ENCODE measurements at regions not wholly inside any gene's neighbourhood (a gene's known extent, or its start where the extent isn't known, plus 50 kb on each side); places are given as distances from the start of the nearest gene placed in this dataset.

DNA sequence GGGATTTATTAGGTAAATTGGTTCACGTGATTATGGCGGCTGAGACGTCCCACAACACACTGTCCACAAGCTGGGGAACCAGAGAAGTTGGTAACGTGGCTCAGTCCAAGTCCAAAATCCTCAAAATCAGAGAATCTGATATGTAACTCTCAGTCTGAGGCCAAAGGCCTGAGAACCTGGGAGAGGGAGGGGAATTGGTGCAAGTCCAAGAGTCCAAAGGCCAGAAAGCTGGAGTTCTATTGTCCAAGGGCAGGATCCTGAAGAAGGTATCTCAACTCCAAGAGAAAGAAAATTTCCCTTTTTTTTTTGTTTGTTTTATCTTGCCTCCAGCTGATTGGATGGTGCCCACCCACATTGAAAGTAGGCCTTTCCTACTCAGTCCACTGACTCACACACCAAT lies 83.8 kb downstream of the PRDM9 start:
- Histone ChIP-seq H3K36me3 (ENCODE audit: control insufficient read depth, insufficient read depth, low read length) (no peaks in the 10 kb centered on the region), H3K9me3 (ENCODE audit: control insufficient read depth, low read length) (no peaks in the 10 kb centered on the region), H3K9ac (ENCODE audit: extremely low read depth, low read length, poor library complexity, severe bottlenecking) (no peak overlapping the region), H3K4me1 (ENCODE audit: control insufficient read depth, insufficient read depth, low read length) (no peaks in the 10 kb centered on the region), H3K27ac (ENCODE audit: low read depth, low read length) (no peak overlapping the region), H3K4me3 (ENCODE audit: low read length) (no peak overlapping the region), H3K27me3 (ENCODE audit: control insufficient read depth, insufficient read depth, low read length, poor library complexity, severe bottlenecking) (no peaks in the 10 kb centered on the region)
- no peak for TF ChIP-seq CTCF (conservative IDR thresholded peaks at IDR 0.05)
- DNase-seq, result no peak
- H3K4me3 Mint-ChIP-seq, result no peak overlapping the region
- H3K36me3 Mint-ChIP-seq (ENCODE audit: low read depth), result no peaks in the 10 kb centered on the region
- 92 to 94% methylated on average over 2 to 4 of the region's 4 CpGs for WGBS, 2 experiments (ENCODE audit: insufficient coverage in 1 of 2, insufficient read length in 1 of 2)
- no peaks in the 10 kb centered on the region for H3K27me3 Mint-ChIP-seq (ENCODE audit: insufficient read depth)
- H3K4me1 Mint-ChIP-seq, result no peaks in the 10 kb centered on the region
- no peak overlapping the region for H3K27ac Mint-ChIP-seq
- no peaks in the 10 kb centered on the region for H3K9me3 Mint-ChIP-seq

DNA sequence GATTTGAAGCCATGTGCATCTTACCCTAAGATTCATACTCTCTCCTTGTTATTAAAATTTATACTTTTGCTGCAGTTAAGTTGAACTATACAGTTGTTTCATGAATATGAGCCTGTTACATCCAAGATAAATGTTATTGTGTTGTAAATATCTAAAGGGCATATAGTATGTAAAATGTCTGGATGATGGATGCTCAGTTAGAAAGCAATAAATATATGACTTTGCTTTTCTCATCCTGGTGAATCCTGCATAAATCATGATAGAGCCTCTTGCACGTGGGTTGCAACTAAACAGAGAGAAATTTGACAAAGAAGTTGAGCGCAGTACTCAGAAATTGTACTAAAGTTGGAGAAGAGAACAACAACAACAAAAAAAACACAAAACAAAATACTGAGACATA lies 99.5 kb downstream of the PRDM9 start:
- WGBS, 2 experiments (ENCODE audit: insufficient coverage in 1 of 2, insufficient read length in 1 of 2), result 83 to 88% methylated on average over 1 to 2 of the region's 2 CpGs
- no peak overlapping the region for H3K27ac Mint-ChIP-seq
- no peaks in the 10 kb centered on the region for H3K36me3 Mint-ChIP-seq (ENCODE audit: low read depth)

GRCh38 chr5:23612701-23613100 lies 105.3 kb downstream of the PRDM9 start:
- Histone ChIP-seq H3K9me3 (ENCODE audit: control insufficient read depth, low read length) (peaks cover 34% of the 10 kb centered on the region), H3K4me3 (ENCODE audit: low read length) (no peak overlapping the region), H3K4me1 (ENCODE audit: control insufficient read depth, insufficient read depth, low read length) (no peaks in the 10 kb centered on the region), H3K36me3 (ENCODE audit: control insufficient read depth, insufficient read depth, low read length) (no peaks in the 10 kb centered on the region), H3K27me3 (ENCODE audit: control insufficient read depth, insufficient read depth, low read length, poor library complexity, severe bottlenecking) (no peaks in the 10 kb centered on the region), H3K27ac (ENCODE audit: low read depth, low read length) (no peak overlapping the region), H3K9ac (ENCODE audit: extremely low read depth, low read length, poor library complexity, severe bottlenecking) (no peak overlapping the region)
- H3K4me1 Mint-ChIP-seq, result no peaks in the 10 kb centered on the region
- peaks cover 6% of the 10 kb centered on the region for H3K36me3 Mint-ChIP-seq (ENCODE audit: low read depth)
- H3K9me3 Mint-ChIP-seq, result peaks cover 40% of the 10 kb centered on the region
- H3K27ac Mint-ChIP-seq, result no peak overlapping the region
- H3K4me3 Mint-ChIP-seq, result no peak overlapping the region
- TF ChIP-seq CTCF (conservative IDR thresholded peaks at IDR 0.05), result no peak
- WGBS, 2 experiments (ENCODE audit: insufficient coverage in 1 of 2, insufficient read length in 1 of 2), result 94% methylated on average over 2 of the region's 2 CpGs; no CpG with 5 or more reads in 1 of the 2 experiments
- H3K27me3 Mint-ChIP-seq (ENCODE audit: insufficient read depth), result no peaks in the 10 kb centered on the region
- DNase-seq, result no peak

More for the DNA sequence above, 99.5 kb downstream of the PRDM9 start:
- H3K4me3 Mint-ChIP-seq, result no peak overlapping the region
- H3K4me3 ChIP-seq (ENCODE audit: low read length), result no peak overlapping the region
- H3K9ac ChIP-seq (ENCODE audit: extremely low read depth, low read length, poor library complexity, severe bottlenecking), result no peak overlapping the region
- DNase-seq, result no peak
- H3K36me3 ChIP-seq (ENCODE audit: control insufficient read depth, insufficient read depth, low read length), result no peaks in the 10 kb centered on the region
- peaks cover 2% of the 10 kb centered on the region for H3K9me3 Mint-ChIP-seq
- H3K27me3 ChIP-seq (ENCODE audit: control insufficient read depth, insufficient read depth, low read length, poor library complexity, severe bottlenecking), result no peaks in the 10 kb centered on the region
- H3K27me3 Mint-ChIP-seq (ENCODE audit: insufficient read depth), result no peaks in the 10 kb centered on the region
- H3K4me1 Mint-ChIP-seq, result no peaks in the 10 kb centered on the region
- no peaks in the 10 kb centered on the region for H3K4me1 ChIP-seq (ENCODE audit: control insufficient read depth, insufficient read depth, low read length)
- no peak overlapping the region for H3K27ac ChIP-seq (ENCODE audit: low read depth, low read length)
- TF ChIP-seq CTCF (conservative IDR thresholded peaks at IDR 0.05), result no peak
- H3K9me3 ChIP-seq (ENCODE audit: control insufficient read depth, low read length), result no peaks in the 10 kb centered on the region

Measured in endodermal cell (in vitro differentiated cells).